SK-N-SH (cell line): ENCODE measurements at regions not wholly inside any gene's neighbourhood (a gene's known extent, or its start where the extent isn't known, plus 50 kb on each side); places are given as distances from the start of the nearest gene placed in this dataset.

Source experiments
- CTCF ChIA-PET: fragments of 300-600, 350-600 bp; formaldehyde crosslinking; extraction: SDS; loops from one replicate; lab custom pipeline; 2021; lab: Yijun Ruan, JAX
- POLR2A ChIA-PET: fragments of 350-600 bp; sonication (Branson Sonifier 250); formaldehyde crosslinking; extraction: SDS; loops from one replicate; lab custom pipeline; 2020; ENCODE audit warnings: antibody characterized with exemption, inconsistent platforms; lab: Yijun Ruan, JAX
- DNase-seq: peaks from one replicate; pipeline ENCODE4 v3.0.0; 2012
- H2AFZ ChIP-seq: fragments of 200-600 bp; sonication (generic); 2 replicates; pipeline ENCODE4 v1.8.1; 2016; ENCODE audit warnings: antibody characterized with exemption, mild to moderate bottlenecking, low read depth
- H3F3A ChIP-seq: fragments of 200-600 bp; sonication (generic); replicated peaks from 2 replicates; pipeline ENCODE3; 2016; ENCODE audit warnings: antibody characterized with exemption, mild to moderate bottlenecking; ENCODE audit not compliant: insufficient read depth
- H3K27ac ChIP-seq, 2 experiments: fragments of 200-500 bp in 1 of 2; fragments of 200-600 bp in 1 of 2; sonication (Bioruptor generic) in 1 of 2; sonication (generic), shearing (Covaris generic) in 1 of 2; 2 replicates each; pipeline versions ENCODE4 v1.5.1 to v1.6.1; 2014 to 2016; ENCODE audit warnings: low read depth in 2 of 2, inconsistent platforms in 1 of 2, low read length in 1 of 2, mild to moderate bottlenecking in 1 of 2, mixed read lengths in 1 of 2
- H3K27me3 ChIP-seq: fragments of 200-600 bp; sonication (generic), shearing (Covaris generic); 2 replicates; pipeline ENCODE4 v1.6.1; 2016; ENCODE audit warnings: mixed run types; ENCODE audit not compliant: insufficient read depth
- H3K36me3 ChIP-seq, 2 experiments: fragments of 200-500 bp in 1 of 2; fragments of 200-600 bp in 1 of 2; sonication (Bioruptor generic) in 1 of 2; sonication (generic) in 1 of 2; replicated peaks in 1 of 2; 2 replicates each; pipeline versions ENCODE3 to v1.5.1; 2014 to 2016; ENCODE audit warnings: low read length in 1 of 2, mild to moderate bottlenecking in 1 of 2; ENCODE audit not compliant: insufficient read depth in 2 of 2, control insufficient read depth in 1 of 2
- H3K4me1 ChIP-seq, 2 experiments: fragments of 200-500 bp in 1 of 2; fragments of 200-600 bp in 1 of 2; sonication (Bioruptor generic) in 1 of 2; sonication (generic), shearing (Covaris generic) in 1 of 2; 2 replicates each; pipeline versions ENCODE4 v1.5.1 to v1.6.1; 2014 to 2016; ENCODE audit warnings: low read depth in 1 of 2, low read length in 1 of 2, mixed run types in 1 of 2; ENCODE audit not compliant: insufficient read depth in 2 of 2, control insufficient read depth in 1 of 2
- H3K4me2 ChIP-seq: fragments of 200-600 bp; sonication (generic), shearing (Covaris generic); 2 replicates; pipeline ENCODE4 v1.6.1; 2017; ENCODE audit warnings: mixed run types
- H3K4me3 ChIP-seq, 2 experiments: fragments of 200-500 bp in 1 of 2; fragments of 200-600 bp in 1 of 2; sonication (Bioruptor generic) in 1 of 2; sonication (generic), shearing (Covaris generic) in 1 of 2; 2 replicates each; pipeline versions ENCODE4 v1.5.1 to v1.8.1; 2014 to 2016; ENCODE audit warnings: low read depth in 2 of 2, inconsistent platforms in 1 of 2, low read length in 1 of 2, mild to moderate bottlenecking in 1 of 2, mixed read lengths in 1 of 2, moderate library complexity in 1 of 2
- H3K79me2 ChIP-seq: fragments of 200-600 bp; sonication (generic); 2 replicates; pipeline ENCODE4 v1.8.1; 2017; ENCODE audit warnings: mild to moderate bottlenecking; ENCODE audit not compliant: insufficient read depth
- H3K9ac ChIP-seq: fragments of 200-600 bp; sonication (generic); 2 replicates; pipeline ENCODE4 v1.6.1; 2017; ENCODE audit warnings: mixed run types
- H3K9me2 ChIP-seq: fragments of 200-600 bp; sonication (generic); 2 replicates; pipeline ENCODE4 v1.6.1; 2017; ENCODE audit warnings: mixed run types
- H3K9me3 ChIP-seq: fragments of 200-600 bp; sonication (generic); 2 replicates; pipeline ENCODE4 v1.6.1; 2017; ENCODE audit warnings: mixed run types, mild to moderate bottlenecking, moderate library complexity
- H4K20me1 ChIP-seq: fragments of 200-600 bp; sonication (generic); 2 replicates; pipeline ENCODE4 v1.6.1; 2017; ENCODE audit warnings: mild to moderate bottlenecking, mixed run types; ENCODE audit not compliant: insufficient read depth
- EP300 ChIP-seq, 2 experiments: IDR thresholded peaks; 2 replicates each; pipeline versions ENCODE4 v1.4.0 to v1.6.1; 2012; ENCODE audit warnings: borderline replicate concordance in 1 of 2, low read depth in 1 of 2, low read length in 1 of 2
- FOSL2 ChIP-seq: IDR thresholded peaks from 2 replicates; pipeline ENCODE4 v1.4.0; 2012; ENCODE audit warnings: low read depth, mild to moderate bottlenecking, moderate library complexity, borderline replicate concordance
- FOXJ3 ChIP-seq: sonication (generic); formaldehyde crosslinking; IDR thresholded peaks from 2 replicates; pipeline ENCODE4 v1.5.1; 2020; ENCODE audit warnings: mild to moderate bottlenecking, missing genetic modification reagents
- JUND ChIP-seq: IDR thresholded peaks from 2 replicates; pipeline ENCODE4 v1.4.0; 2012
- MAX ChIP-seq: IDR thresholded peaks from 2 replicates; pipeline ENCODE4 v1.4.0; 2012; ENCODE audit warnings: low read depth
- NFIC ChIP-seq: IDR thresholded peaks from 2 replicates; pipeline ENCODE4 v1.4.0; 2012; ENCODE audit warnings: borderline replicate concordance
- PBX3 ChIP-seq: IDR thresholded peaks from 2 replicates; pipeline ENCODE4; 2012
- POLR2AphosphoS5 ChIP-seq: IDR thresholded peaks from 2 replicates; pipeline ENCODE4 v1.6.1; 2012; ENCODE audit warnings: low read depth, low read length
- RAD21 ChIP-seq: IDR thresholded peaks from 2 replicates; pipeline ENCODE4 v1.6.1; 2012; ENCODE audit warnings: mild to moderate bottlenecking, low read length
- REST ChIP-seq: IDR thresholded peaks from 2 replicates; pipeline ENCODE4 v1.6.1; 2012; ENCODE audit warnings: mild to moderate bottlenecking, low read depth, low read length, moderate library complexity
- RXRA ChIP-seq: IDR thresholded peaks from 2 replicates; pipeline ENCODE4 v1.4.0; 2012; ENCODE audit warnings: low read depth, mild to moderate bottlenecking, borderline replicate concordance
- SMC3 ChIP-seq: IDR thresholded peaks from 2 replicates; pipeline ENCODE4 v1.6.1; 2012; ENCODE audit warnings: low read depth, low read length, improper control_type of control experiment
- TAF1 ChIP-seq: IDR thresholded peaks from 2 replicates; pipeline ENCODE4 v1.6.1; 2012; ENCODE audit warnings: low read depth, mild to moderate bottlenecking, low read length, moderate library complexity, borderline replicate concordance
- TCF12 ChIP-seq: IDR thresholded peaks from 2 replicates; pipeline ENCODE4 v1.4.0; 2012
- TEAD4 ChIP-seq: IDR thresholded peaks from 2 replicates; pipeline ENCODE4 v1.4.0; 2012; ENCODE audit warnings: mild to moderate bottlenecking, borderline replicate concordance; ENCODE audit not compliant: insufficient read depth
- USF1 ChIP-seq: IDR thresholded peaks from 2 replicates; pipeline ENCODE4 v1.4.0; 2012; ENCODE audit warnings: low read depth, borderline replicate concordance
- YY1 ChIP-seq: IDR thresholded peaks from 2 replicates; pipeline ENCODE4 v1.4.0; 2012; ENCODE audit warnings: low read depth, mild to moderate bottlenecking
- ZBTB33 ChIP-seq: IDR thresholded peaks from 2 replicates; pipeline ENCODE4 v1.4.0; 2012; ENCODE audit warnings: low read depth, borderline replicate concordance
- WGBS: methylation state at CpG from one replicate; pipeline ENCODE4 v1.1.6; 2017; ENCODE audit warnings: low lambda C conversion rate; 5-methylcytosine and 5-hydroxymethylcytosine counted together

GRCh38 chr7:16264823-16265804 is 156.2 kb downstream of the CRPPA start:
- POLR2A ChIA-PET, result no interaction called here
- Histone ChIP-seq H3K9me2 (no peaks in the 10 kb centered on the region), H3K27ac (no peak overlapping the region), H2AFZ (no peak overlapping the region), H3F3A (no peaks in the 10 kb centered on the region)
- TF ChIP-seq TAF1 (no peak), EP300 (IDR thresholded peaks at IDR 0.05; ENCODE audit: borderline replicate concordance in 1 of 2, low read depth in 1 of 2, low read length in 1 of 2) (no peak), TEAD4 (no peak), JUND (no peak), MAX (no peak), TCF12 (no peak), SMC3 (no peak), FOSL2 (no peak), POLR2AphosphoS5 (no peak), REST (no peak)
- TF ChIP-seq, all 33 proteins: peak for 0
- no peaks in the 10 kb centered on the region for H3K27me3 ChIP-seq
- H3K36me3 ChIP-seq, result no peaks in the 10 kb centered on the region
- H3K9ac ChIP-seq, result no peak overlapping the region
- H4K20me1 ChIP-seq, result no peaks in the 10 kb centered on the region
- DNase-seq, result no peak
- no peak overlapping the region for H3K4me2 ChIP-seq
- CTCF ChIA-PET, result no interaction called here
- no peak overlapping the region for H3K4me3 ChIP-seq
- H3K79me2 ChIP-seq, result no peaks in the 10 kb centered on the region
- peaks cover 0 to 7% of the 10 kb centered on the region in 2 experiments; a peak in 2 of 4 replicates for H3K4me1 ChIP-seq
- 28% methylated on average over 7 of the region's 7 CpGs for WGBS
- H3K9me3 ChIP-seq, result no peaks in the 10 kb centered on the region

GRCh38 chr7:16264036-16264819 is 157.1 kb downstream of the CRPPA start:
- H3K9me2 ChIP-seq, result no peaks in the 10 kb centered on the region
- POLR2A ChIA-PET, result no interaction called here
- no peaks in the 10 kb centered on the region for H4K20me1 ChIP-seq
- no peak overlapping the region for H3K9ac ChIP-seq
- H2AFZ ChIP-seq, result no peak overlapping the region
- H3K4me2 ChIP-seq, result no peak overlapping the region
- H3K9me3 ChIP-seq, result no peaks in the 10 kb centered on the region
- no peaks in the 10 kb centered on the region for H3F3A ChIP-seq
- CTCF ChIA-PET, result no interaction called here
- H3K79me2 ChIP-seq, result no peaks in the 10 kb centered on the region
- H3K36me3 ChIP-seq, result no peaks in the 10 kb centered on the region
- no peak overlapping the region; a peak in 1 of 4 replicates for H3K27ac ChIP-seq
- H3K27me3 ChIP-seq, result no peaks in the 10 kb centered on the region
- no peak overlapping the region for H3K4me3 ChIP-seq
- peaks cover 0 to 6% of the 10 kb centered on the region in 2 experiments; a peak in 2 of 4 replicates for H3K4me1 ChIP-seq
- no peak for DNase-seq
- 35% methylated on average over 4 of the region's 4 CpGs for WGBS
- TF ChIP-seq PBX3 (no peak), ZBTB33 (no peak), JUND (no peak), FOXJ3 (CRISPR knock-in tag) (no peak), SMC3 (no peak), USF1 (no peak), NFIC (no peak), RXRA (no peak), YY1 (no peak), RAD21 (no peak)
